ENCODE measurements at regions not wholly inside any gene's neighbourhood (a gene's known extent, or its start where the extent isn't known, plus 50 kb on each side); places are given as distances from the start of the nearest gene placed in this dataset.
A peak's percentile ranks its signal among the peaks of the same experiment; 100 is the strongest.

DNA sequence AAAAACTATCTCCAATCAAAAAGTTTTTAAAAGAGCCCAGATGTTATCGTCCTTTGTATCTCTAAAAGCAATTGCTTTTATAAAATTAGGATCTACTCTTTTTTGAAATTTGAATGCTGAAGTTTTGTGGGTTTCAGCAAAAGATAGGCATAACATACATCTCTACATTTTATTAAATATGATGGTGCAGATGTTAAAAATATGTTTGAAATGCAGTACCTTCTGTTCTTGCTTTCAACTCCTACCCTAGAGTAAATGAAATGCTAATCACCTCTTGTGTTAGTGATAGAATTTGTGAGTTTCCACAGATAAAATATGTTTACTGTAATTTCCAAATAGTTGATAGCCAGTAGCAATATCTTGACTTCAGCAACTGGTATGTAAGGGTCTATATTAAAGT is 95.7 kb upstream of the VPREB1 start:
- DNase-seq (ENCODE audit: low read depth) = no peak

DNA sequence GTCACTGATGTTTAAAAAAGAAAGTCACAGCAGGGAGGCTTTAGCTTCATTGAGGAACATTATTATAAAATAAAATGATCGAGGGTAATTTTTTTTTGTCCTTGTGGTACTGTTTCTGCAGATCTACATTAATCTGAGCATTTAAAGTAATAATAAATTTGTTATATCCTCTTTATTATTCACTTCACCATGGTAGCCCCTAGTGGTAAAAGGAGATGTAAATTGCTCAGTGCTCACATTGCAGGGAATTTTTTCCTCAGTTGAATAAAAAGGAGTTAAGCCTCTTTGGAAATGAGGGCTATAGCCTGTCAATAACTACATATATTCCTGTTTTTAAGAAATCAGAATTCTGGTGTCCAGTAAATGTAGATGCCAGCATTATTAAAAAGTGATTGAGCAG is 99.7 kb upstream of the VPREB1 start:
- DNase-seq (ENCODE audit: low read depth) = peak; percentile 30

DNA sequence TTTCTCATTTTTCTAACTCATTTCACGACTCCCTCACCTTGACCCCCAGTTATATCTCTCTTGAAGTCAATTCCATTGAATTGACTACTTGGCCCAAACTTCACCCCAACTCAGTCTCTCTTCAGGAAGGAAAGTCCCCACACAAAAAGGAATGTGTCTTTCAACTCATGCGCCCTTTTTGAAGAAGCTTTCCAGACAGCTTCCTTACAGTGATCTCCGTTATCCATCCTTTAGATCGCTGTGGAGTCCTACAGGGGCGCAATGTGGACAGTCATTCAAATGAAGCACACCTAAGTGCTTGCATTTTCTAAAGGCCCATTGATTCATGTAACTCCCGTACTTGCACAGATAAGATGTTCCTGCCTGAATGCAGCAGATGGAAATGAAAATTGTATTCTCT is 101.1 kb upstream of the VPREB1 start:
- no peak for DNase-seq (ENCODE audit: low read depth)

DNA sequence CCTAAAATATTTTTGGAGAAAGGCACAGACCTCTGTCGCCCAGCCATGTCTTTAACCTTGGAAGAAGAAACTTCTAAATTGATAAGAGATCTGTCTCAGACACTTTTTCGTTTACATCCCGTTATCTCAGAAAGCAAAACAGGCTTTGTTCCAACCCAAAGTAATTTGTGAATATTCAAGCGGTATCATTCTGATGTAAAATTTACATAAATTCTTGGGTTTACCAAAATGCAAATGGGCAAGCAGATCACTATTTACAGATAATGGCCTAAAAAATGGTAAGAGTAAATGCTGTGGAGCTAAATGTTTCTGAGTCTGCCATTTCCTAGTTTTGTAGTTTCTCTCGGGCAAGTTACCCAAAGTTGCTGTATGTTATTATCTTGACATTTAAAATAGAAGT is 101.9 kb upstream of the VPREB1 start:
- no peak for DNase-seq (ENCODE audit: low read depth)

DNA sequence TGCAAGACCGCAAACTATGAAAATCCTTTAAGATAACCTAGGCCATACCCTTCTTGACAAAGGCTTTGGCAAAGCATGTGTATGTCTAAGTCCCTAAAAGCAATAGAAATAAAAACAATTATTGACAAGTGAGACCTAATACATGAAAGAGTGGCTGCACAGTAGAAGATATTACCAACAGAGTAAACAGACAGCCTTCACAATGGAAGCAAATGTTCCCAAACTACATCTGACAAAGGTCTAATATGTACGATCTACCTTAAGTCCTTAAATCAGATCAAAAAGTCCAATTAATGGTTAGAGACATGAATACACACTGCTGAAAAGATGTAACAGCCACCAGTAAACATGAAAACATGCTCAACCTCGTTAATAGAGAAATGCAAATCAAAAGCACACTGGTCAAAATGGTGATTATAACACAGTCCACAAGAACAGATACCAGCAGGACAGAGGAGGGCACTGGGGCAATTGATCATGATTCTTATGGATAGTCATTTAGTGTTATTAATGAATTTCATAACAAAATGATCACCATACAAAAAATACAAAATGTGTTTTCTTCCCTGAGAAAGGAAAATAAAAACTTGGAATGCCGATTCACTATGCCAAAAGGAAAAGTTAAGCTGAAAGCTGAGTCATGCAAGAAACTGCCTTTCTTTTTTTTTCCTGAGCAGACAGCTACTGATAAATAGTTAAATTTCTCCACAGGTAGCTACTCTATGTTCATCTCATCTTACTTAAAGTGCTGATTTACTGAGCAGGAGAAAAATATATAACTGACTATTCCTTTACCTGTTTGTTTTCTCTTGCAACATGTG is 102.6 kb upstream of the VPREB1 start:
- DNase-seq (ENCODE audit: low read depth) = no peak

DNA sequence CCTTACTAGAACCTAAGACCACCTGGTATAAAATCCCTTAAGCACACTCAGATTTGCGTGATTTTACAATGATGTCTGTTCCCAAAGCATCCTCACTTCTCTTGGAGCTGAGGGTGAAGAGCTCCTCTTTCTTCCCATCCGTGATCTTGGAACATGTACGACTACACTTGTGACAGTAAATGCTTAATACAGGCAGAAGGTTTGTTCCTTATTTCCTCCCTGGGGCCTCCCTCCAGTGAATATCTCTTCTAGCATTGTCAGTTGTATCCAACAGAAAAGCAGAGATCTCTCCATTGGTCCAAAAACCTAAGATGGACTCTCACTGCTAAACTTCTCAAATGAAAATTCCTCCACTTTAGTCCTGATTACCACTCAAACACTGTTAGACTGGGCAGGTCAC is 103.6 kb upstream of the VPREB1 start:
- DNase-seq (ENCODE audit: low read depth) = no peak

DNA sequence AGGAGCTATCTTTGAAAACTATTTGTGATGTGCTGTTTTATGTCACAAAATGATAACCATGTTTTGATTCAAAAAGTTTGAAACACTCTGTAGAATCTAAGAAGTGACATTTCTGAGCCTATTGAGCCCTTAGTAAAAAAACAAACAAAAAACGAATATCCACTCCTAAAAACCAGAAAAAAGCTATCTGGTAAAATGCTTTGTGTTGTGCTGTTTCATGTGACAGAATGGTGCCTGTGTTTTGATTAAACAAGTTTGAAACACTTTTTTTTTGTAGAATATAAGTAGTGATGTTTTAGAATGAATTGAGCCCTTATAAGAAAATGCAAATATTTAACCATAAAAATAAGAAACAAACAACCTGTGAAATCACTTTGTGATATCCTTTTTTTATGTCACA is 105.2 kb upstream of the VPREB1 start:
- DNase-seq (ENCODE audit: low read depth) = no peak

DNA sequence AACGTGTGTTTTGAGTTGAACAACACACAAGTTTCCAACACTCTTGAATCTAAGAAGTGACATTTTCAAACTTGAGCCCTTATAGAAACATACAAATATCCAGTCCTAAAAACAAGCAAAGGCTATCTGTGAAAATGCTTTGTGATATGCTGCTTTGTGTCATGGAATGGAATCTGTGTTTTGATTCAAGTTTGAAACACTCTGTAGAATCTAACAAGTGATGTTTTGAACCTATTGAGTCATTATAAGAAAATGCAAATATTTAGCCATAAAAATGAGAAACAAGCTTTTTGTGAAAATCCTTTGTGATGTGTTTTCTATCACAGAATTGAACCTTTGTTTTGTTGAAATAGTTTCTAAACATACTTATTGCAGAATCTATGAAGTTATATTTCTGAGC is 105.7 kb upstream of the VPREB1 start:
- DNase-seq (ENCODE audit: low read depth) = no peak

DNA sequence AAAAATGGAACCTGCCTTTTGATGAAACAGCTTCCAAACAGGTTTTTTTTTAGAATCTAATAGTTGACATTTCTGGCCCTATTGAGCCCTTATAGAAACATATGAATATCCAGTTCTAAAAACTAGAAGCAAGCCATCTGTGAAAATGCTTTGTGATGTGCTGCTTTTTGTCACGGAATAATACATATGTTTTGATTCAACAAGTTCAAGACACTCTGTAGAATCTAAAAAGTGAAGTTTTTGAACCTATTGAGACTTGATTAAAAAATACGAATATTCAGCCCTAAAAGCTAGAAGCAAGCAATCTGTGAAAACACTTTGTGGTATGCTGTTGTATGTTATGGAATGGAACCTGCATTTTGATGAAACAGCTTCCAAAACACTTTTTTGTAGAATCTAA is 106.7 kb upstream of the VPREB1 start:
- DNase-seq (ENCODE audit: low read depth) = no peak

DNA sequence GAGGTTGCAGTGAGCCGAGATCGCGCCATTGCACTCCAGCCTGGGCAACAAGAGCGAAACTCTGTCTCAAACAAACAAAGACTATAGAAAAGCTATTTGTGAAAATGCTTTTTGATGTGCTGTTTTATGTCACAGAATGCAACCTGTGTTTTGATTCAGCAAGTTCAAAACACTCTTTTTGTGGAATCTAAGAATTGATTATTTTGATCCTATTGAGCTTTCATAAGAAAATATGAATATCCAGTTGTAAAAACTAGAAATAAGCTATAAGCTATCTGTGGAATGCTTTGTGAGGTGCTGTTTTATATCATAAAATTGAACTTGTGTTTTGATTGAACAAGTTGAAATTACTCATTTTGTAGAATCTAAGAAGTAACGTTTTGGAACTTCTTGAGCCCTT is 110.7 kb upstream of the VPREB1 start:
- no peak for DNase-seq (ENCODE audit: low read depth)

DNA sequence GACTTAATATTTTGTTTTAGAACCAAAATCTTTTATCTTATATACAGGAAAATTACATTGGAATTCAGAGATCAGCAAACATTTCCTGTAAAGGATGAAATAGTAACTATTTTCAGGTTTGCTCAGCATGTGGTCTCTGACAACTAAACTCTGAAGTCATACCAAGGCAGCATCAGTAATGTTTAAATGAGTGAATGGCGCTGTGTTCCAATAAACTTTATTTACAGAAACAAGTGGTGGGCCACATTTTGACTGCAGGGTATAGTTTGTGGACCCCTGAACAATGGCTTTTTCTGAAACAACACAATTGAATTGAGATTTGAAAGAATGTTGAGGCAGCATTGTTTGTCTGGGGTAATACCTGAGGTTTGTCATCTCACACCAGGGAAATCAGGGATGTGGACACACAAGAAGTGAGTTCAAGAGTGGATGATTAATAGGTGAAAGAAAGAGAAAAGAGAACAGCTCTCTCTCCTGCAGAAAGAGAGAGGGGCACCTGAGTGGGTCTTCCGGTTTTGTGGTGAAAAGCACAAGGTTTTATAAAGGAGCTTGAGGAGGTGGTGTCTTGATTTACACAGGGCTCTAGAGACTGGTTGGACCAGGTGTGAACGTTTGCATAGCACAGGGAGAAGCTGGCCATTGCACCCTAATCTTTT is 113.5 kb upstream of the VPREB1 start:
- no peak for DNase-seq (ENCODE audit: low read depth)

DNA sequence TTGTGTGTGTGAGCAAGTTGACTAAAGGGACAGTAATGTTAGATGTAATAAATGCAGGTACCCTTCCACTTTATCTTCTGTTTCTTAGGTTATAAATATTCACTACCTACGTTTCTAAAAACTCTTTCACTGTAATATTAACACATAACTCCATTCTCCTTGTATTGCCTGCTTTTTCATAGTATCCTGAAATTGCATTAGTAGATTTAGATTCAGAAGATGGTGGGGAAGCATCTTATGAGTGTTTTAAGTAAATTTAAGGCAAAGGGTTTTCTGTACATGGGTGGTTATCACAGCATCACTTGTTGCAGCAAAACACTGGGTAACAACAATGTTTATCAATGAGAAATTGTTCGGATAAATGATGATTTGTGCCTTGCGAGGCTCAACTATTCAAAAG is 115.2 kb upstream of the VPREB1 start:
- no peak for DNase-seq (ENCODE audit: low read depth)

DNA sequence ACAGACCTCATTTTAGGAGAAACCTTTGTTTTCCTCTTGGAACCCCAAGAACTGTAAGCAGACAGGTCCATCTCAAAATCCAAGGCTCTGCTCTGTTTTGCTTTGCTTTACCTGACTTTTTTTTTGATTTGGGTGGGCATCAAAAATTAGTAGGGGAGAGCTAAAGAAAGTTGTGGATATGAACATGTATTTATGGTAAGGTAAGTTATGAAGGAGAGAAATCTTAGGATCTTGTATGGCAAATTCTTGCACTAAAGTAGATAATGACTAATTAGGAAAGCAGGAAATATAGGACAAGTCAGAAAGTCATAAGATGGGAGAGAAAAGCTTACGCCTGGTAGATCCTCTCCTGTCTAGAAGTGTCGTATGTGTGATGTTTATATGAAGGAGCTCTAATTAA is 116.1 kb upstream of the VPREB1 start:
- no peak for DNase-seq (ENCODE audit: low read depth)

DNA sequence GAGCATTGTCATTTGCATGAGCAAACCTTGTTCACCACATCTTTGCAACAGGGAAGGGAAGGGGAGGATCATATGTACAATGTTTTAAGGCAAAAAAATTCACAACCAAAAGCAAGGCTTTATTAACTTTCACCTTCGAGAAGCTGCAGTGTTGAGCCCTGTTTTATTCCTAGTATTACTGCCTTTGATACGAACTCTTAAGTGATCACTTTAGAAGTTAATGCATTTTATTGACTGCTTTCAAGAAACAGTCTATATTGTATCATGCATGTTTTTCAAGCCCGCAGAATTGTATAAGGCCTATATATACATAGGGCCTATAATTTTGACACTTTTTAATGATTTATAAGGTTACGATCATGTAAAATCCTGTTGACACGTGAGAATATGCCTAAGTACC is 117.5 kb upstream of the VPREB1 start:
- no peak for DNase-seq (ENCODE audit: low read depth)

DNA sequence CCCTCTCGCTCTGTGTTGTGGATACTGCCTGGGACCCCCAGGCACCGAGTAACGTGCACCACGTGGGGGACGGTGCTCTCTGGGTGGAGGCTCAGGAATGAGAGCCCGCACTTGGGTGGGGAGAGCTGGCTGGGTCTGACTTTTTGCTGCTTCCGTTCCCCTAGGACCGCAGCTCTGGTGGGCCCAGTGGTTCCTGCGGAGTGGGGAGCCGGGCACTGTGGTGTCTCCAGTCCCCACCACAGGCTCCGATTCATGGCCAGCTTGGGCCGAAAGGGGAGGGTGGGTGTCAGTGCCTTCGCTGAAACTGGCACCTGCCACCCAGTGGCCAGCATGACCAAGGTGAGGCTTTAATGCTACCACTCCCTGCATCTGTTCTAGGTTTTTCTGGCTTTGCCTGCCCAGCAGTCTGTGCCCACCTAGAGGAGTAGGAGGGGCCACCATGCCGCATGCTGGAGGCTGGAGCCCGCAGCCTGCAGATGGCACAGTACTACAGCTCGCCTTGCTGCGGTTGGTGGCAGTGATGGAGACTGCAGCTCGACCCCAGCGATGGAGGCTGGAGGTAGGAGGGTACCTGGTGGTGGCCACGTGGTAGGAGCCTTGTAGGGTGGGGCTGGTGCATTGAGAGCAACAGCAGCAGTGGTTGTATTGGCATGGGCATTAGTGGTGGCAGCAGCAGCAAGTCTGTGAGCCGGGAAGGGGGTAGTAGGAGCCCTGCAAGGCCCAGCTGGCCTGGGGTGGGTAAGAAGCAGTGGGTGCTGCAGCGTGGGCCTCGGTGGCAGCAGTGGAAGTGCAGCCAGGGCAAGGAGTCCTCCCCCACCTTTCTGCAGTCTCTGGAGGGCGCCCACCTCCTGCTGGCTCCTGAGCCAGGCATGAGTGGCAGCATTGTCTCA is 118.8 kb upstream of the VPREB1 start:
- DNase-seq (ENCODE audit: low read depth) = no peak

DNA sequence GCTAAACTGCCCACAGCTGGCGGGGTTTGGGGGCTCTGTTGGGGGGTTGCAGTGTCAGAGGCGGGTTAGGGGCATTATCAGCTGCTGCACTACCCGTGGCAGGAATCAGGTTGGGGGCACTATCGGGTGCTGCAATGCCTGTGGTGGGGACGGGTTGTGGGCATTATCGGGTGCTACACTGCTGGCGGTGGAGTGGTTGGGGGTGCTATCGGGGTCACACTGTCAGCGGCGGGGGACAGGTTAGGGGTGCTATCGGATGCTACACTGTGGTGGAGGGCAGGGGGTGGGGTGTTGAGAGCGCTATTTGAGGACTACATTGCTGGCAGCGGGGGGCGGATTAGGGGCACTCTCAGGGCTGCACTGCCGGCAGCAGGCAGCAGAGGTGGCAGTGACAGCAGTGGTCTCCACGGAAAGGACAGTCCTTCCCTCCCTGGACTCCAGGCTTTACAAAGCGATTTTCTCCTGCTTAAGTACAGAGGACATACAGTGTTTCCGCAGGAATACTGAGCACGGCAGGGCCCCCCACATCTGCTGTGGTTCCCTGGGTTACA is 119.5 kb upstream of the VPREB1 start:
- no peak for DNase-seq (ENCODE audit: low read depth)

DNA sequence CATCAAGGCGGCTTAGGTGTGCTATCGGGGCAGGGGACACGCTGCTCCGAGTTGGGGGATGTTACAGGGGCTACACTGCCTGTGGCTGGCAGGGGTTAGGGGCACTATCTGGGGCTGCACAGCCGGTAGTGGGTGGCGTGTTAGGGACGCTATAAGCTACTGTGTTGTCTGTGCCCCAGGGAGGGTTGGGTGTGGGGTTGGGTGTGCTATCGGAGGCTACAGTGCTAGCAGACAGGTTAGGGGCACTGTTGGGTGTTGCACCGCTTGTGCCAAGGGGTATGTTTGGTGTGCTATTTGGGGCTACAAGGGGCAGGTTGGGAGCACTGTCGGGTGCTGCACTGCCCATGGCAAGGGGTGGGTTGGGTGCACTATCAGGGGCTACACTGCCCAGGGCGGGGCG is 120.2 kb upstream of the VPREB1 start:
- no peak for DNase-seq (ENCODE audit: low read depth)

DNA sequence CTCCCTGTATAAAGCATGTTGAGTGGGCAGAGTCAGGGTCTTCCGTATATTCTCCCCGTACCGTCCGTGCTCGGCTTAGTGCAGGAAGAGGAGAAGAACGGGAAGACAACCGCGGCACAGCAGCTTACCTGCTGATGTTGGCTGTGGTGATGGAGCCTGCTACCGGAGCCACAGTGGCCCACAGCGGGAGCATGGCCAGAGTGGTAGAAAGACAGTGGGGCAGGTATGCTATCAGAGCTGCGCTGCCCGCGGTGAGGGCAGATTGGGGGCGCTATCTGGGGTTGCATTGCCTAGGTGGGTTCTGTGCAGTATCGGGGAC is 120.7 kb upstream of the VPREB1 start:
- DNase-seq (ENCODE audit: low read depth) = no peak

DNA sequence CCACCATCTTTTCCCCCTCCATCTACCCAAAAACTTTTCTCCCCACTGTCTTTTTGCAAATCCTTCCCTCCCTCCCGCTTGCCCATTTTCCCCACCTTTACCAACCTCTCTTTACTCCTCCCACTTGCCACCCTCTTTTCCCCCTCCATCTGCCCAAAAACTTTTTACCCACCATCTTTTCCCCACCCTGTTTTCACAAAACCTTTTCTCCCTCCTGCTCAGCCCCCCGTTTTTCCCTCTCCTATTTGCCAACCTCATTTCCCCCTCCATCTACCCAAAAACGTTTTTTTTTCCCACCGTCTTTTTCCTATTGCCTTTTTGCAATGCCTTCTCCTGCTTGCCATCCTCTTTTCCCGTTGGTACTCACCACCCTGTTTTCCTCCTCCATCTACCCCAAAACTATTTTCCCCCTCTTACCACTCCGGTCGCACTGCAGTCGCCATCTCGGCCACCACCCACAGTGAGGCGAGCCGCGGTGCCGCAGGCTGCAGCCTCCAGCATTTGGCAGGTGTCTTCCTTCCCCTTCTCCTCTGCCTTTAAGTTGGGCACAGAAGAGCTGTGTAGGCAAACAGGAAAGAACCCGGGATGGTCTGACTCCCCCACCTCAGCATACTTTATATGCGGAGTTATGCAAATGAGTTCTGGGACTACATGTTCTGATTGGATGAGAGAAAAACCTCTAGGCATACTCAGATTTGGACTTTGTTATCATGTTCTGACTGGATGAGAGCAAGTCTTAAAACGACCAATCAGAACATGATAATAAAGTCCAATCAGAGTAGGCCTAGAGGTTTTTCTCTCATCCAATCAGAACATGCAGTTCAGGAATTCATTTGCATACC is 121.2 kb upstream of the VPREB1 start:
- DNase-seq (ENCODE audit: low read depth) = no peak

DNA sequence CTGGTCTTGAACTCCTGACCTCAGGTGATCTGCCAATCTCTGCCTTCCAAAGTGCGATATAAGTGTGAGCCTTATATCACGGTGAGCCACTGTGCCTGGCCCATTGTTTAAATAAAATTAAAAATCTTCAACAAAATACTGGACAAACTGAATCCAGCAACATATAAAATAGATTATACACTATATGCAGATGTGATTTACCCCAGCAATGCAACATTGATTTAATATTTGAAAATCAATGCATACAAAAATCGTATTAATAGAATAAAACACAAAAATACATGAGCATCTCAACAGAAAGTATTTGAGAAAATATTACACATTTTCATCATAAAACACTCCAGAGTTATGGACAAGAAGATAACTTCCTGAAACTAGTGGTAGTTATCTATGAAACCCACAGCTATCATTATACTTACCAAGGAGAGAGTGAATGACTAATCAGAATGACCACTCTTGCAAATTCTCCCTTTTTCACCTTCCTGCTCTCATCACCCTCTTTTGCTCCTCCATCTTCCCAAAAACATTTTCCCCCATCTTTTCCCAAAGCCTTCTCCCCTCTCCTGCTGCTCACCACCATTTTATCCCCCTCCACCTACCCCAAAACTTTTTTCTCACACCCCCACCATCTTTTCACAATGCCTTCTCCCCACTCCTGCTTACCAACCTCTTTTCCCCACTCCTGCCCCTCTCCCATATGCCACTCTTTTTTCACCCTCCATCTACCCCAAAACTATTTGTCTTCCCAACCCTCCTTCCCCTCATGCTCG is 122.1 kb upstream of the VPREB1 start:
- no peak for DNase-seq (ENCODE audit: low read depth)

DNA sequence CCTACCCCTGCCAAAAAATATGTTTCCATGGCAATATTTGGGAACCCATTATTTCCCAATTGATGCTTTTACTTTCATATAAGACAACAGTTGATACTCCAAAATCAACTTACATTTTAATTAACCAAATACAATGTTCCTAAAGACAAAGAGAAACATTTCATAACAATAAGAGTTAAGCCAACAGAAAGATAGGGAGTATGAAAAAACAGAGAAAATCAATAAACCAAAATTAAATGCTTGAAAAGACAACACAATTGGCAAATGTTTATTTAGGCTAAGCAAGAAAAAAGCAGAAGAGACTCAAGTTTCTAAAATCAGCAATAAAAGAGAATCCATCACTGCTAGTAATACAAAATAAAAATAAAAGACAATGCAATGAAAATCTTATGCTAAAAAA is 123.1 kb upstream of the VPREB1 start:
- no peak for DNase-seq (ENCODE audit: low read depth)
